GM12875 (cell line): ENCODE measurements at regions not wholly inside any gene's neighbourhood (a gene's known extent, or its start where the extent isn't known, plus 50 kb on each side); places are given as distances from the start of the nearest gene placed in this dataset.
"Not testable (repeated sequence)": the region's sequence is repeated elsewhere in the genome, so short reads cannot be mapped to it uniquely, and the experiment has no call there.

Experiments used
- H3K4me3 ChIP-seq: one replicate; pipeline ENCODE4 v1.5.1; 2011; ENCODE audit warnings: low read depth, low read length, control low read depth
- TF ChIP-seq, protein P1 (sequence below): IDR thresholded peaks from 2 replicates; pipeline ENCODE4 v1.5.1; 2011; ENCODE audit warnings: low read depth, mild to moderate bottlenecking, control low read depth, inconsistent platforms, low read length, moderate library complexity, borderline replicate concordance; ENCODE audit not compliant: insufficient read depth

DNA sequence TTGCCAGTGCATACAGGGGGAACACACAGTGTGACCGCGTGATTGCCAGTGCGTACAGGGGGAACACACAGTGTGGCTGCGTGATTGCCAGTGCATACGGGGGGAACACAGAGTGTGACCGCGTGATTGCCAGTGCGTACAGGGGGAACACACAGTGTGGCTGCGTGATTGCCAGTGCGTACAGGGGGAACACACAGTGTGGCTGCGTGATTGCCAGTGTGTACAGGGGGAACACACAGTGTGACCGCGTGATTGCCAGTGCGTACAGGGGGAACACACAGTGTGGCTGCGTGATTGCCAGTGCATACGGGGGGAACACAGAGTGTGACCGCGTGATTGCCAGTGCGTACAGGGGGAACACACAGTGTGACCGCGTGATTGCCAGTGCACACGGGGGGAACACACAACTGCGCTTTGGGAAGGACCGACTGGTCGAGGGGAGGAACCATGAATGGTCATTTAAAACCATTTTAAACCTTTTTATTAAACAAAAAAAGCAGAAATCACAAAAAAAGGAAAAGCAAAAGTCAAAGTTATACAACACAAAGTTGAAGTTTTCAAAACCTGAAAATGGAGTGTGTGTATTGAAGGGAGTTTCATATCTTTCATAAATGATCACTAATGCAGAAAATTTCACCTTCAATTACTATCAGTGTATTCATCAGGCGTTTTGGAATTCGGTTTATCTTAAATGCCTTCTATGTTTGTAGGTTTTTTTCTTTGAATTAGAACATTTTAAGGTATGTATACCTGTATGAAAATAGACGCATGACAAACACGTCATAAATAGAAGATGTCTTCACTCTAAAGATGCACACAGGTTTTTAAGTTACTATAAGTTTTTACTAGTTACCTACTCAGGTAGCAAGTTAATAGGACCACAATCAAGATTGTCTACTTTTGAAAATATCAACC, 141.0 kb downstream of the RTP5 start:
- not testable (repeated sequence) for H3K4me3 ChIP-seq

DNA sequence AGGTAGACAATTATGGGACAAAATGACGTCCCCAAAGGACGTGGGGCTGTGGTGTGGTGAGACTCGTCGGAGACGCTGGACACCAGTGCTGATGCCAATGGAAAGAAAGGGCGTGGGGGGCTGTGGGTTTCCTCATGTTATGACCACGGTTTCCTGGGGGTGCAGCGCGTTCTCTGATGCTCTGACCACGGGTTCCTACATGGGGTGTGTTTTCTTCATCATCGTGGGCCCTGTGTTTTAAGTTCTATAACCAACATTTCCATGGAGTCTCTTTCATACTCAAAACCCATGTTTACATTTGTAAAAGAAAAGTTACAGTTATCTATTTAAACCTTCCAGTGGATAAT, 141.6 kb downstream of the RTP5 start:
- TF ChIP-seq, protein P1, sequence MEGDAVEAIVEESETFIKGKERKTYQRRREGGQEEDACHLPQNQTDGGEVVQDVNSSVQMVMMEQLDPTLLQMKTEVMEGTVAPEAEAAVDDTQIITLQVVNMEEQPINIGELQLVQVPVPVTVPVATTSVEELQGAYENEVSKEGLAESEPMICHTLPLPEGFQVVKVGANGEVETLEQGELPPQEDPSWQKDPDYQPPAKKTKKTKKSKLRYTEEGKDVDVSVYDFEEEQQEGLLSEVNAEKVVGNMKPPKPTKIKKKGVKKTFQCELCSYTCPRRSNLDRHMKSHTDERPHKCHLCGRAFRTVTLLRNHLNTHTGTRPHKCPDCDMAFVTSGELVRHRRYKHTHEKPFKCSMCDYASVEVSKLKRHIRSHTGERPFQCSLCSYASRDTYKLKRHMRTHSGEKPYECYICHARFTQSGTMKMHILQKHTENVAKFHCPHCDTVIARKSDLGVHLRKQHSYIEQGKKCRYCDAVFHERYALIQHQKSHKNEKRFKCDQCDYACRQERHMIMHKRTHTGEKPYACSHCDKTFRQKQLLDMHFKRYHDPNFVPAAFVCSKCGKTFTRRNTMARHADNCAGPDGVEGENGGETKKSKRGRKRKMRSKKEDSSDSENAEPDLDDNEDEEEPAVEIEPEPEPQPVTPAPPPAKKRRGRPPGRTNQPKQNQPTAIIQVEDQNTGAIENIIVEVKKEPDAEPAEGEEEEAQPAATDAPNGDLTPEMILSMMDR = no peak
- H3K4me3 ChIP-seq = no peak overlapping the region

DNA sequence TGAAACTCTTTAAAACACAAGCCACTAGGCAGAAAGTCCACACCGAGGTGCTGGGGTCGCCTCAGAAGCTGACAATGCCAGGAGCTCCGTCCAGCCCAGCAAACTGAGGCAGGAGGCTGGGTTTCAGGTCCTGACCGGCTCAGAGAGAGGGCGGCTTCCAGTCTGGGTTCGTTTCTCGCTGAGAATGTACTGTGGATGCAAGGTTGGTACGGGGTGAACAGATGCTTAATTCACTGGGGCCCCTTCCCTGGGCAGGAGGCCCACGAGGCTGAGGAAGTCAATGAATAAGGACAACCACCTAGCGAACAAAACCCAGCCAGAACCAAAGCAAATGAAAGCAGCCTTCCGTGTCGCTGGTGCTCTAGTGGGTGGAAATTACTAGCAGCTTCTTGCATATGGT, 142.0 kb downstream of the RTP5 start:
- TF ChIP-seq, protein P1 = no peak
- H3K4me3 ChIP-seq = no peak overlapping the region

DNA sequence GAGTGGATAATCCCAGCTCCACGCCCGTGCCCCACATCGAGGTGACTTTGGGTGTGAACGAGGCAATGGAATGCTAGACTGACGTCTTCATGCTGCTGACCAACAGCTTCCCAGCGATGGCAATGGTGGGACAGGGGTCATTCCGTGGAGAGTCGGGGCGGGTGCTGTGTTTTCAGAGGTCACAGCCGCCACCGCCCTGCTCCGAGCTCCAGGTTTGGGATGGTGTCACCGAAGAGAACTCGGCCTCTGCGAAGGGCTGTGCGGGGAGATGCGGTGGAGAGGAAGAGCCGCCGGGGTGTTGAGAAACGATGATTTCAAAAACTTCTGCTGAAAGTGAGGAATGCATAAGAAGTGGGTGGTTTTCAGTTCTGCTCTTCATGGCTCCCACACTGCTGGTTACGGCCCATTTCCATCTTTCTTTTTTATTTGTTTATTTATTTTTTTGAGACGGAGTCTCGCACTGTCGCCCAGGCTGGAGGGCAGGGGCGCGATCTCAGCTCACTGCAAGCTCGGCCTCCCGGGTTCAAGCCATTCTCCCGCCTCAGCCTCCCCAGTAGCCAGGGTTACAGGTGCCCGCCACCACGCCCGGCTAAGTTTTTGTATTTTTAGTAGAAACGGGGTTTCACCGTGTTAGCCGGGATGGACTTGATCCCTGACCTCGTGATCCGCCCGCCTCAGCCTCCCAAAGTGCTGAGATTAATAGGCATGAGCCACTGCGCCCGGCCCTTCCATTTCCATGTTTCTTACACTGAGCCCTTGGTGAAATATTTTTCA, 142.6 kb downstream of the RTP5 start:
- H3K4me3 ChIP-seq = no peak overlapping the region
- TF ChIP-seq, protein P1 = no peak

DNA sequence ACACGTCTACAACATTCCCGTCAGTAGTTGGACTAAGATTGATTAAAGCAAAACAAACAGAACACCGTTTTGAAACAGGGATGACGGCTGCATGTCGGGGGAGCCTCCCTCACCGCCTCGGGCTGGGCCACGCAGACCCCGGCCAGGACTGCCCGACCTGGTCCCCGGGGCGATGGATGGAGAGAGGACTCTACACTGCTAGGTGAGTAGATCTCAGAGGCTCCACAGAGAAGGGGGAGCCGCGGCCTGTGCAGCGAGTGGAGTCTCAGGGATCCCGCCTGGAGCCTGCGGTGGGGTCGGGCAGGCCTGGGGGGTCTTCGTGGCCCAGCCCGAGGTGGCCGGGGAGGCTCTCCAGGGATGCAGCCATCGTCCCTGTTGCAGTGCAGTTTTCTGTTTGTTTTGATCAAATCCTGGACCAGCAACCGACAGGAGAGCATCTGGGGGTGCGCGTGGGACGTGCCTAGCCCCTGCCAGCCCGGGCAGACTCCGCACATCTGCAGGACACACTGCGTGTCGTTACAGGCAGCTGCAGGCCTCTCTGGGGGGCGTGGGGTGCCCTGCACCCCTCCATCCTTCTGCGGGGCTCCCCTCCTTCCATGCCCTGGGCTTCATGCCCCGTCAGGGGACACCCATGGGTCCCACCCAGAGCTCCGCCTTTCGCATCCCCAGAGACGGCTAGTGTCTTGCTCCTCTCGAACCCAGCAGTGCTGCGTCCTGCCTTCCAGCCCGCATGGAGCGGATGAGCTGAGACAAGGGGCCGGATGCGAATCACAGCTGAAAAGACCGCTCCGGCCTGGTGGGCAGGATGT, 143.6 kb downstream of the RTP5 start:
- H3K4me3 ChIP-seq = no peak overlapping the region
- TF ChIP-seq, protein P1 = no peak

DNA sequence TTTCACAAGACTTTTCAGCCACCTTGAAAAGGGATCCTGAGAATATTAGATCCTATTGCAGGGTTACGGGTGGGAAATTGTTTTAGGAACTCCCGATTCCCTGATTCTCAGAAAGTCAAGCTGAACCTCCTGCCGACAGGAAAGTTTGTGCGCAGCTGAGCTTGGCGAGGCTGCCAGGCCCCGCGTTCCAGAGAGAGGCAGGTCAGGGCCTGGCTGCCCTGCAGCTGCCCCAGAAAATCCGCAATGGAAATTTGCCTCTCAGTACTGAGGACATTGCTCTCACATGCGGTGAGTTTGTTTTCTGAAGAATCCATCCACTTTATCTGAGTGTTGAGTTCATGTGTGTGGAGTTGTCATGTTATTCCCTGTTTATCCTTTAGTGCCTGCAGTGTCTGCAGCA, 144.2 kb downstream of the RTP5 start:
- no peak overlapping the region for H3K4me3 ChIP-seq
- TF ChIP-seq, protein P1 = no peak
